Small intestine (tissue), 7 donors: ENCODE measurements at regions not wholly inside any gene's neighbourhood (a gene's known extent, or its start where the extent isn't known, plus 50 kb on each side); places are given as distances from the start of the nearest gene placed in this dataset.
"Not testable (repeated sequence)": the region's sequence is repeated elsewhere in the genome, so short reads cannot be mapped to it uniquely, and the experiment has no call there.

Experiments used
- DNase-seq, 2 donors: peaks; one replicate each; pipeline versions ENCODE4 v3.0.0 to v3.0.0-alpha.2; 2013
- FAIRE-seq: peaks from 2 replicates; lab custom pipeline; 2012; peaks lifted over from hg19 to GRCh38; lab: Jason Lieb, UNC
- H3K27ac ChIP-seq, 3 donors: one replicate each; pipeline ENCODE4 v1.5.1; 2013; ENCODE audit warnings: low read length in 2 of 3, mild to moderate bottlenecking in 2 of 3, control low read depth in 1 of 3, inconsistent platforms in 1 of 3, low read depth in 1 of 3, moderate library complexity in 1 of 3
- H3K27me3 ChIP-seq, 3 donors: one replicate each; pipeline ENCODE4 v1.6.1; 2013; ENCODE audit warnings: low read length in 3 of 3, inconsistent platforms in 1 of 3; ENCODE audit not compliant: control insufficient read depth in 3 of 3, insufficient read depth in 3 of 3
- H3K36me3 ChIP-seq, 3 donors: one replicate each; pipeline ENCODE4 v1.6.1; 2013; ENCODE audit warnings: low read length in 3 of 3, inconsistent platforms in 1 of 3, low read depth in 1 of 3, mild to moderate bottlenecking in 1 of 3, moderate library complexity in 1 of 3; ENCODE audit not compliant: control insufficient read depth in 3 of 3, insufficient read depth in 2 of 3
- H3K4me1 ChIP-seq, 3 donors: one replicate each; pipeline ENCODE4 v1.6.1; 2013; ENCODE audit warnings: low read length in 2 of 3, inconsistent platforms in 1 of 3, low read depth in 1 of 3, mild to moderate bottlenecking in 1 of 3, moderate library complexity in 1 of 3; ENCODE audit not compliant: control insufficient read depth in 3 of 3, insufficient read depth in 2 of 3
- H3K4me3 ChIP-seq, 3 donors: one replicate each; pipeline ENCODE4 v1.5.1; 2013; ENCODE audit warnings: low read length in 3 of 3, control low read depth in 1 of 3, inconsistent platforms in 1 of 3, low read depth in 1 of 3, mild to moderate bottlenecking in 1 of 3, moderate library complexity in 1 of 3
- H3K9me3 ChIP-seq, 2 donors: one replicate each; pipeline ENCODE4 v1.6.1; 2013; ENCODE audit warnings: low read depth in 1 of 2, low read length in 1 of 2; ENCODE audit not compliant: control insufficient read depth in 2 of 2, insufficient read depth in 1 of 2
- WGBS, 3 donors: extraction: QIAGEN DNeasy Blood & Tissue Kit; methylation state at CpG; one replicate each; pipeline ENCODE4 v1.1.7; 2013; 5-methylcytosine and 5-hydroxymethylcytosine counted together
- donor health status: healthy with polysubstance abuse.
- donor health status: control.
- donor health status: control.
- donor health status: Bipolar disorder and iron deficiency.
- donor health status: healthy.

DNA sequence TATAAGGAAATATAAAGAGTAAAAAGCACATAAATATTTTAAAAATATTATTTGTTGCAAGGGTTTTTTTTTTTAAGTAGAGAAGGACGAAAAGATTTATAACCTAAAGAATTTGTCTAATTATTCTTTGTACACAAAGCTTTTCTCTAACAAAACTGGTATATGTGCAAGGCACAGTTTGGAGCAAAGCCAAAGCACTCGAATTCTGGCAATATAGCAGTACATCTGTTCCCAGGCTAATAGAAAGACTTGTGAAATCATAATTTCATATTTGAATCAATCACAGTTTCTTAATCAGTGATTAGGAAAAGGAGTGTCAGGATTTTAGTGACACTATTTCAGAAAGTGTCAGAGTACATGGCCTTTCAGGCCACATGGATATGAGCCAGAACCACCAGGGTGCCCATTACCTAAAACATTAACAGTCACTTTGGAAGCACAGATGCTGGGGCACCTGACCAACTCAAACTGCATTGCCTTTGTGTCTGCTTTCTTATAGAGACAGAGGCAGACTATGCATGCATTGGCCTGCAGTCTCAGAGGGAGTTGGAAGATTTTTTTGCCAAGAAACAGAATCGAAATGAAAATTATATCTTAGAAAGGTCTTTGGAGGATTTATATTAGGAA lies 651.8 kb upstream of the SGO1 start:
- DNase-seq (no peak), FAIRE-seq (no peak)
- H3K4me3 ChIP-seq, result no peak overlapping the region
- no peaks in the 10 kb centered on the region for H3K36me3 ChIP-seq
- no peaks in the 10 kb centered on the region for H3K9me3 ChIP-seq
- no peaks in the 10 kb centered on the region for H3K4me1 ChIP-seq
- no peaks in the 10 kb centered on the region for H3K27me3 ChIP-seq
- H3K27ac ChIP-seq, result no peak overlapping the region
- 15 to 50% (median 30%) methylated on average over 3 of the region's 3 CpGs for WGBS, 3 donors

- no peak overlapping the region for H3K27ac ChIP-seq
- no peaks in the 10 kb centered on the region for H3K36me3 ChIP-seq
- no peaks in the 10 kb centered on the region for H3K9me3 ChIP-seq
- H3K4me3 ChIP-seq, result no peak overlapping the region
- H3K27me3 ChIP-seq, result no peaks in the 10 kb centered on the region
- DNase-seq (no peak), FAIRE-seq (no peak)
- no peaks in the 10 kb centered on the region for H3K4me1 ChIP-seq
- 75 to 89% (median 87%) methylated on average over 2 of the region's 2 CpGs for whole genome bisulfite sequencing, 3 donors
Measured at GRCh38 chr3:20836801-20837200, 650.8 kb upstream of the SGO1 start.

GRCh38 chr3:20832963-20833362 lies 647.0 kb upstream of the SGO1 start:
- Histone ChIP-seq H3K27me3 (no peaks in the 10 kb centered on the region), H3K4me3 (no peak overlapping the region), H3K36me3 (no peaks in the 10 kb centered on the region), H3K27ac (no peak overlapping the region), H3K4me1 (no peaks in the 10 kb centered on the region), H3K9me3 (no peaks in the 10 kb centered on the region)
- FAIRE-seq (no peak), DNase-seq (no peak)
- WGBS, 3 donors, result 35 to 61% (median 45%) methylated on average over 2 of the region's 2 CpGs

DNA sequence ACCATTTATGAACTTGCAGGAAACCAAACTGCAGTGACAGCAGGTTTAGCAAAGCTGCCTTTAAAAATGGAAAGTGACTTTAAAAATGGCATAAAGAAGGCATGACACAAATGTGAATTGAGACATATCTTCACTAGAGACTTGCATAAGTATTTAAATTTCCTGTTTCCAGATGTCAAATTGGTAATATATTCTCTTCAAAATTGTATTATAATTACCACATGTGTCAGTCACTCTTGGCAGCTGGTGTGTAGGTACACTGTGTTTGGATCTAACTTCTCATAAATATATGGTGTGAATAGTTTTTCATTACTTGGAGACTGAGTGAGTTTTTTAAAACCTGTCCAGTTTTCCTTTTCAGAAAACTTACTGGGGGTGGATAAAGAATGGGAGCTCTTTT lies 636.2 kb upstream of the SGO1 start:
- peaks cover 0 to 13% of the 10 kb centered on the region in 2 donors for H3K9me3 ChIP-seq
- no peak for FAIRE-seq

DNA sequence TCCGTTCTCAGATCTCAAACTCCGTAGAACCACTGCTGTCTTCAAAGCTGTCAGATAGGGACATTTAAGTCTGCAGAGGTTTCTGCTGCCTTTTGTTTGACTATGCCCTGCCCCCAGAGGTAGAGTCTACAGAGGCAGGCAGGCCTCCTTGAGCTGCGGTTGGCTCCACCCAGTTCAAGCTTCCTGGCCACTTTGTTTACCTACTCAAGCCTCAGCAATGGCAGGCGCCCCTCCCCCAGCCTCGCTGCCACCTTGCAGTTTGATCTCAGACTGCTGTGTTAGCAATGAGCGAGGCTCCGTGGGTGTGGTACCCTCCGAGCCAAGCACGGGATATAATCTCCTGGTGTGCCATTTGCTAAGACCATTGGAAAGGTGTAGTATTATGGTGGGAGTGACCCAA lies 634.9 kb upstream of the SGO1 start:
- not testable (repeated sequence) for H3K4me3 ChIP-seq, H3K36me3 ChIP-seq, DNase-seq, FAIRE-seq, H3K4me1 ChIP-seq, H3K27ac ChIP-seq, H3K27me3 ChIP-seq
- 80 to 92% (median 84%) methylated on average over 9 of the region's 9 CpGs for WGBS, 3 donors
- peaks cover 0 to 13% of the 10 kb centered on the region in 2 donors for H3K9me3 ChIP-seq

More for the DNA sequence above, 636.2 kb upstream of the SGO1 start:
- Histone ChIP-seq H3K36me3 (no peaks in the 10 kb centered on the region), H3K4me3 (no peak overlapping the region), H3K27ac (no peak overlapping the region), H3K4me1 (no peaks in the 10 kb centered on the region), H3K27me3 (no peaks in the 10 kb centered on the region)
- no peak for DNase-seq

- Histone ChIP-seq H3K4me1 (no peaks in the 10 kb centered on the region), H3K4me3 (no peak overlapping the region), H3K27me3 (no peaks in the 10 kb centered on the region), H3K27ac (no peak overlapping the region), H3K9me3 (peaks cover 0 to 2% of the 10 kb centered on the region in 2 donors), H3K36me3 (no peaks in the 10 kb centered on the region)
- DNase-seq (no peak), FAIRE-seq (no peak)
- WGBS, 3 donors, result 66 to 81% (median 80%) methylated on average over 2 of the region's 2 CpGs
Measured at GRCh38 chr3:20811631-20812030, 625.6 kb upstream of the SGO1 start.

DNA sequence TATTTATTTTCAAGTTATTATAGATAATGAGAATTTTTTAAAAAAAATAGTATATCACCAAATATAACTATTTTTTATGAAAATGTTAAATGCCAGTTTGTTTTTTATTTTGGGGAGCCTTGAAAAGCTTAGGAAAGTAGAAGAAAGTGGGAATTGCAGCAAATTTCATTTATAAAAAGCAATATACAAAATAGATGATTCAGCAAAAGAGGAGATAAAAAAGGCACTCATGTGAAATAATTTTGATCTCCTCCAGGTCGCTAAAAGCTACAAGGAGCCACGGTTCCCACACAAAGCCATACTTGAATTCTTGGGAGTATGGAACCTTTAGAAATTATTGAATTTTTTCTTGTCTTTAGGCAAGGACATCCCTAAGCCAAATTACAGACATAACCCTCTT lies 625.0 kb upstream of the SGO1 start:
- DNase-seq (no peak), FAIRE-seq (no peak)
- Histone ChIP-seq H3K27ac (no peak overlapping the region), H3K36me3 (no peaks in the 10 kb centered on the region), H3K27me3 (no peaks in the 10 kb centered on the region), H3K4me1 (no peaks in the 10 kb centered on the region), H3K4me3 (no peak overlapping the region), H3K9me3 (peaks cover 0 to 2% of the 10 kb centered on the region in 2 donors)
- WGBS, 3 donors, result 60 to 91% (median 75%) methylated on average over 2 of the region's 2 CpGs

- no peak overlapping the region for H3K4me3 ChIP-seq
- H3K27me3 ChIP-seq, result no peaks in the 10 kb centered on the region
- H3K9me3 ChIP-seq, result peaks cover 0 to 2% of the 10 kb centered on the region in 2 donors
- no peak overlapping the region for H3K27ac ChIP-seq
- H3K36me3 ChIP-seq, result no peaks in the 10 kb centered on the region
- DNase-seq, result no peak
- H3K4me1 ChIP-seq, result no peaks in the 10 kb centered on the region
- no peak for FAIRE-seq
Measured at GRCh38 chr3:20810555-20810954, 624.5 kb upstream of the SGO1 start.

- DNase-seq (no peak), FAIRE-seq (no peak)
- H3K4me1 ChIP-seq, result no peaks in the 10 kb centered on the region
- no peak overlapping the region for H3K27ac ChIP-seq
- no peaks in the 10 kb centered on the region for H3K36me3 ChIP-seq
- no peaks in the 10 kb centered on the region for H3K27me3 ChIP-seq
- 57 to 76% (median 70%) methylated on average over 3 of the region's 3 CpGs for WGBS, 3 donors
- H3K9me3 ChIP-seq, result no peaks in the 10 kb centered on the region
- H3K4me3 ChIP-seq, result no peak overlapping the region
Measured at GRCh38 chr3:20809356-20809755, 623.4 kb upstream of the SGO1 start.
